Endometrium (tissue), 2 donors: ENCODE measurements at regions not wholly inside any gene's neighbourhood (a gene's known extent, or its start where the extent isn't known, plus 50 kb on each side); places are given as distances from the start of the nearest gene placed in this dataset.

Experiments
- FAIRE-seq: peaks from 2 replicates; lab custom pipeline; 2012; peaks lifted over from hg19 to GRCh38; lab: Jason Lieb, UNC
- donor health status: control.
- donor health status: control.

DNA sequence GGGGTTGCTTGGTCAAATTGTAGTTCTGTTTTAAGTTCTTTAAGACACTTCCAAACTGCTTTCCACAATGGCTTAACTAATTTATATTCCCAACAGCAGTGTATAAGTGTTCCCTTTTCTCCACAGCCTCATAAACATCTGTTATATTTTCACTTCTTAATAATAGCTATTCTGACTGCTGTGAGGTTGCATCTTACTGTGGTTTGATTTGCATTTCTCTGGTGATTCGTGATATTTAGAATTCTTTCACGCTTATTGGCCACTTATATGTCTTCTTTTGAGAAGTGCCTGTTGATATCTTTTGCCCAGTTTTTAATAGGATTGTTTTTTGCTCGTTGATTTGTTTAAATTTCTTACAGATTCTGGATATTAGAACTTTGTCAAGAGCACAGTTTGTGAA lies 278.6 kb upstream of the ITM2A start:
- FAIRE-seq, result no peak

DNA sequence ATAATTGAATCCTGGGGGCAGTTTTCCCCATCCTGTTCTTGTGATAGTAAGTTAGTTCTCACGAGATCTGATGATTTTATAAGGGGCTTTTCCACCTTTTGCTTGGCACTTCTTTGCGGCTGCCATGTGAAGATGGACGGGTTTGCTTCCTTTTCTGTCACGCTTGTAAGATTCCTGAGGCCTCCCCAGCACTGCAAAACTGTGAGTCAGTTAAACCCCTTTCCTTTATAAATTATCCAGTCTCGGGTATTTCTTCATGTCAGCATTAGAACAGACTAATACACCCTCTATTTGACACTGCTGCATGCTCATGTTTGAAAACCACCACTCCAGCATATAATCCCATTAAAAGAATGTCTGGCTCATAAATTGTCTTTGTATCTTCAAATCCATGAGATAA lies 264.4 kb upstream of the ITM2A start:
- FAIRE-seq, result no peak

DNA sequence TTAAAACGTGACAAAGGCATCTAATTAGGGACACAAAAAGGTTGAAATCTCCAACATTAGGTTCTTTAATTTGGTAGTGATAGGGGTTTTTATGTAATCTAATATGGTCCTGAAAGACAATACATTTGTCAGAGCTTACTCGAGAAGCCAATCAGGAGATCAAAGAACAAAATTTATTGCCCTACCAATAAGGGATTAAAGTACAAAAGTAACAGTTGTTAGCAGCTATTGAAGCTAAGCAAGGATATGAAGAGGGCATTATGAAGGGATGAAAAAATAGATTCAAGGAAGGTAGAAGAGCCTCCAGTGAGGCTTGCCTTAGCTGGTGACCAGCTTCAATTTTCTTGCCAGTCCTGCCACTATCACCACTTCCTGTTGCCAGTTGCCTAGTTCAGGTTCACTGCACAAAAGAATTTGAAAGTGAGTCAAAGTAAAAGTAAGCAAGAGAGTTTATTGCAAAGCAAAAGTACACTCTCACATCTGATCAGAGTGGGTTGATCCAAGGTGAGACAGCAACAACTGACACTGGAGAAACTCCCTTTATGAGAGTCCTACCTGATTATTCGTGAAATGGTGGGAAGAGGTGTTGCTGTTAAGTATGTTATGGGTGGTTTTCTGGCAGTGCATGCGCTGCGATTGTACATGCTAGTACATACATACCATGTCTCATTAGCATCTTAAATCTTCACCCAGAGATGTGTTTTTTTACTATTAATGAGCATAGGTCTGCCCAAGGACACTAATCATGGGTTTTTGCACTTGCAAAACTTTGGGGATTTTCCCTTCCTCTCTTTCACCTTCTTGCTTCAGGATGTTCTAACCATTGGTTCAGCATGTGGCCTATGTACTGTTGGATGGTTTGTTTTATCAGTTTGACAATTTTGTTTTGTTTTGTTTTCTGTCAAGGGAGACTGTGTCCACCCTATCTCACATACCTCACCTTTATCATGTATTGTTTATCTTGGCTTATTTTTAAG lies 263.2 kb upstream of the ITM2A start:
- FAIRE-seq, result no peak

DNA sequence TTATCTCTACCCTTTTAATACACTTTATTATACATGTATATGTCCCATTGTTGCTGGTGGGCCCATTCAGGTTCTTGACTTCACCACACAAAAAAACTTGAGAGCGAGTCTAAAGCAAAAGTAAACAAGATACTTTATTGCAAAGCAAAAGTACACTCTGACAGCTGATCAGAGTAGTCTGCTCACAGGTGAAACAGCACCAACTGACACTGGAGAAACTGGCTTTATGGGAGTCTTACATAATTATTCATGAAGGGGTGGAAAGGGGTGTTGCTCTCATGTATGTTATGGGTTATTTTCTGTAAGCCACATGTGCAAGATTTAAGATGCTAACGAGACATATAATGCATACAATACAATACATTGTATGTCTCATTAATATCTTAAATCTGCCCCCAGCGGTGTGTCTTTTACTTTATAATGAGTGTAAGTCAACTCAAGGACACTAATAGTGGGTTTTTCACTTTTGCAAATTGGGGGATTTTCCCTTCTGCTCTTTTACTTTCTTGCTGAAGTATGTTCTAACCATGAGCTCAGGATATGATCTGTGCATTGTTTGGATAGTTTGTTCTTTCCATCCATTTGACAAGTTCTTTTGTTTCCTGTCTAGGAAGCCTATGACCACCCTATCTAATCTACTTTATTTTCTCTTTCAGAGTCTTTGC lies 256.1 kb upstream of the ITM2A start:
- FAIRE-seq, result no peak

DNA sequence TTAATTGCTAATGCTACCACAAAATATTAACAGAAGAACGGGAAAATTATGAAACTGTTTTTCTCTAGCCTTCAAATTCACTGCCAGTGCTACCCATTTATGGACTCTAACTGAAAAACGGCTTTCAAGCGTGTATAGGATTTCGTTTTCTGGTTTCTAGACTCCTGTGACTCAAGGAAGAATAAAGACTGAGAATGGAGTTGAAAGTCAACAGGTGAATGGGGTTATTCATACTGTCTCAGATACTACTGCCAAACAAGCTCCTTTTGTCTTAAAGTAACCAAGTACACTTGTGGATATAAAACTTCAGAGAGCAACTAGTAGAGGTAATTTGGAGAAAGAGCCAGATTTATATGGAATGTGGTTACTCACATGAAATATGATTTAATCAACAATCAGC lies 251.1 kb upstream of the ITM2A start:
- no peak for FAIRE-seq

DNA sequence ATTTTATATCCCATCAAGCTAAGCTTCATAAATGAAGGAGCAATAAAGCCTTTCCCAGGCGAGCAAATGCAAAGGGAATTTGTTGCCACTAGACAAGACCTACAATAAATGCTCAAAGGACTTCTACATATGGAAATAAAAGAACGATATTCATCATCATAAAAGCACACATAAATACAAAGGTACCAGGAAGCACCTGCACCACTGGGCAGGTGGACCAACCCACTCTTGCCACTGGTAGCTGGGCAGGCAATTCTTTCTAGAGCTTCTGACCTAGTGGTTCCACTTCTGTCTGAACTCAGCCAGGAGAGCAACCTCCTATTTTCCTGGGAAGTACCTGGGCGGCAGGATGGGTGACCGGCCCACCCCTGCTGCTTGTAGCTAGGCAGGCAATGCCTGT lies 237.2 kb upstream of the ITM2A start:
- FAIRE-seq, result no peak

DNA sequence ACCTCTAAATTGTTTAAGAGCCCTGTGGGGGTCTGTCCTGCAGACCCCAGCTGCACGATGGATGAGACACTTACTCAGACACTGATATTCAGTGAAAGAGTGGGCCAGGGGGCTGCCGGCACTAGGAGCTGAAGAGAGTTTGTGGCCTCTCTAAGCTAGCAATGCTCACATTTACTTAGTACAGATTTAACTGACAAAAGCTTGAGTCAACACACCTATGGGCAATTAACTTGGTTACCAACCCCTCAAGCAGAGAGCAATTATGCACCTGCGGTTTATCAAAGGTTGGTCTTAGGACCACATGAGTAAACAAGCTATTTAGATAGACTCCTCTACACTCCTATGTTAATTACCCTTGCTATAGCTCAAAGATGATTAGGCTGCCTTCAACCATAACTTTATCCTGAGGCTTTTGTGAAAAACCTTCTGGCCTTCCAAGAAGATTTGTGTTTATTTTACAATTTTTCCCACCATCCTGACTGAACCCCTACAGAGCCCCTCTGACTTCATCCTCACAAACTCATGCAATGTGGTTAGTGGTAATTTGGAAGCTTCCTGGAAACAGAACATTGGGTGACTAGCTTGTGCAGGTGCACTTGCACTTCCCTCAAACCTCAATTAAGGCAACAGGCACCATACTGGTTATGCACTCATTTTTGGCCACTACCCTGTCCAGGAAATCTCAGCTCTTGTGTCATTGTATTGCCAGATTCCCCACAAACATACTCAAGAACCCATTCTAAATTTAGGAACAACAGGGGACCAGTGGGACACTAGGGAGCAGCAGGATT lies 234.4 kb upstream of the ITM2A start:
- no peak for FAIRE-seq

DNA sequence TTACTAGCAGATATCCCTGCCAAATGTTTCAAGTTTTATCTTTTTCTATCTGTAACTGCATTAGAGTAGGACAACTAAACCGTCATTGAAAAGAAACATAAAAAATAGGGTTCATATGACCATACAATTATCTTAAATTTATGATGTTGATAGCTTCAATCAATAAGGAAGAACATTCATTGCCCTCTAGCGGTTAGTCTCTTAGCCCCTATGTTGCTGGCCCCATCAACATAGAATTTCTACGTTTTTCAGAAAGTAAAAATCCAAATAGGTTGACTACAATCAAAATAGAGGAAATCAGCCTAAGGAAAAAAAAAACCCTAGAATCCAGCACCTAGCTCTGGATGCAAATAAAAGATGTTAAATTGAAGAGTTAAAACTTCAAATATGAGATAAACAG lies 225.1 kb upstream of the ITM2A start:
- FAIRE-seq, result no peak

DNA sequence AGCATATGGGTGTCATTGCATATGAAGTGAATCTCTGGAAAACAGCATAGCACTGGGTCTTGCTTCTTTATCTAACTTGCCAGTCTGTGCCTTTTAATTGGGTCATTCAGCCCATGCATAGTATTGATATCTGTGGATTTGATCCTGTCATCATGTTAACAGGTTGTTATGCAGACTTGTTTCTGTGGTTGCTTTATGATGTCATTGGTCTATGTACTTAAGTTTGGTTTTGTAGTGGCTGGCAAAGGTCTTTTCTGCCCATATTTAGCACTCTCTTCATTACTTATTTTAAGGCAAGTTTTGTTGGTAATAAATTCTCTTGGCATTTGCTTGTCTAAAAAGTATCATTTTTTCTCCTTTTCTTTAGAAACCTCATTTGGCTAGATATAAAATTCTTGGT lies 221.1 kb upstream of the ITM2A start:
- no peak for FAIRE-seq

DNA sequence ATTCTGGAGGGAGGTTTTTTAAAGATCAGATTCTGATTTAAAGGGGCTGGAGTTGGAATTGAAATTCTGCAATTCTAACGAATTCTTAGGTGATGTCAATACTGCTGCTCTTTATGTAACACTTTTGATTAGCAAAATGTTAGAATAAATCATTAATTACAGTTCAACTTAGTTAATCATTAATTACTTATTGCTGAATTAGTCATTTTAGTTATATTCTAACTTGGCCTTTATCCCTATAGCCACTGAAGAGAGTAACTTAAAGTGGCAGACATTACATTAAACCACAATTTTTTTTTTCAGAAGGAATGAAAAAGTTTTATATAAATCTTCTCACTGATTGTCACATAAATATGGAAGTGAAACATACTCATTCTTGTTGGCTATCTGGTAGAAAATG lies 206.6 kb upstream of the ITM2A start:
- no peak for FAIRE-seq

DNA sequence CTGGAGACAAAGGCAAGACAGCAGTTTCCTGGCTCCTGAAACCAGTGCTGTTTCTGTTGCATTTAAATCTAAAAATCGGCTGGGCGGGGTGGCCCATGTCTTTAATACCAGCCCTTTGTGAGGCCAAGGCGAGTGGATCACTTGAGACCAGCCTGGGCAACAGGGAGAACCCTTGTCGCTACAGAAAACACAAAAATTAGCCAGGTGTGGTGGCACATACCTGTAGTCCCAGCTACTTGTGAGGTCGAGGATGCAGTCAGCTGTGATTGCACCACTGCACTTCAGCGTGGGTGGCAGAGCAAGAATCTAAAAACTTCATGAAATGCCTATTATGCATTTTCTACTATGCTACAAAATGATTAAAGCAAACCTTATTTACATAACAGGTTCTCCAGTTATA lies 205.4 kb upstream of the ITM2A start:
- no peak for FAIRE-seq

DNA sequence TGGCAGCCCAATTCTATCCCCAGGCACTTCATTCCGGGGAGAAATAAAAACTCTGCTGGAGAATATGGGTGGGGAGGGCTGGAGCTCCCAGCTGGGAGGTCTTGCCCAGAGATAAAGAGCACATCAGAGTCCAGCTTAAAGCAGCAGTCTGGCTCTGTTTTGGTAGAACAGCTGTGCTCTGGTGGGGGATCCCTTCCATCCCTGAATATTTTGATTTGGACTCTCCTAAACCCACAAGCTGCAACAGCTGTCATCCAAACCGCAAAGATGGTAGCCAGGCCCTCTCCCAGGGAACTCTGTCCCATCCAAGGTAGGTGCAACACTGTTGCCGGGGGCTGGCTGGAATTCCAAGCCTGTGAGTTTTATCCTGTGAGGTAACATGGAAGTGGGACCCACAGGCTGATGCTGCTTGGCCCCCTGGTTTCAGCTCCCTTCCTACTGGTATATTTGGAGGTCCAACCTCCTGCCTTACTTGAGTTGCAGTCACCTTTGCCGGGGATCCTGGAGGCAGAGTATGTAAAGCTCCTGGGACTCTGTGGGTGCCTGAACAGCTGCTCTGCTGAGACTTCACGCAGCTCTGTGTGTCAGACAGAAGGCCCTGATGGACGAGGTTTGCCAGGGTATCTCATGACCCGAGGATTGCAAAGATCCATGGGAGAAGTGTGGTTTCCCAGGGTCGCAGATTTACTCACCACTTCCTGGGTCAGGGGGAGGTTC lies 203.5 kb upstream of the ITM2A start:
- FAIRE-seq, result no peak

DNA sequence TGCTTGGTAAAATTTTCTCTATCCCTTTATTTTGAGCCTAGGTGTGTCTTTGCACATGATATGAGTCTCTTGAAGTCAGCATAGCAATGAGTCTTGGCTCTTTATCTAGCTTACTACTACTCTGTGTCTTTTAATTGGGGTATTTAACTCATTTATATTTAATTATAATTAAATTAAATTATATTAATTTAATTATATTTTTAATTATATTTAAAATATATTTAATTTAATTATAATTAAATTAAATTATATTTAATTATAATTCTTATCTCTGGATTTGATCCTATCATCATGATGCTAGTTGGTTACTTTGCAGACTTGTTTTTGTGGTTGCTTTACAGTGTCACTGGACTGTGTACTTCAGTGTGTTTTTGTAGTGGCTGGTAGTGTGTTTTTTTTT lies 201.2 kb upstream of the ITM2A start:
- FAIRE-seq, result no peak

DNA sequence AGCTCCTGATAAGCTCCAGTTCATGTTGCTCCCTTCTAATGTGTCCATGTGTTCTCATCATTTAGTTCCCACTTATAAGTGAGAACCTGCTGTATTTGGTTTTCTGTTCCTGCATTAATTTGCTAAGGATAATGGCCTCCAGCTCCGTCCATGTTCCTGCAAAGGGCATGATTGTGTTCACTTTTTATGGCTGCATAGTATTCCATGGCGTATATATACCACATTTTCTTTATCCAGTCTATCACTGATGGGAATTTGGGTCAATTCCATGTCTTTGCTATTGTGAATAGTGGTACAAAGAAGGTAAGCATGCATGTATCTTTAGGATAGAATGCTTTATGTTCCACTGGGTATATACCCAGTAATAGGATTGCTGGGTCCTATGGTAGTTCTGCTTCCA lies 197.2 kb upstream of the ITM2A start:
- no peak for FAIRE-seq

DNA sequence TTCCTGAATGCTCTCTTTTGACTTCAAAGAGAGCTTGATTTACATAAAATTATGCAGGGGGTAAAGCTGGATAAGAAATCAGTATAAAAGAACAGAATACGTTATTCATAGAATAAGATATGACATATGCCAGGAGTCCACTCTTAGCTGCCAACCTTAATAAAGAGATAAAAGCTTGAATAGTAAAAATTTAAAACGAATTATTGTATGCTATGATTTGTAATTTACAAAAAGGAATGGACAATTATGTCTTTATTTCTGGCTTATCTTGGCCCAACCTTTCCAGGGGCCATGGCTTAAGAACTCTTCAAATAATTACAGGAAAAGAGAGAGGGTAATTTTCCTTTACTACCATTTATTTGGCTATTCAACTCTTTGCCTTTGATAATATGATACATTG lies 192.2 kb upstream of the ITM2A start:
- FAIRE-seq, result no peak

DNA sequence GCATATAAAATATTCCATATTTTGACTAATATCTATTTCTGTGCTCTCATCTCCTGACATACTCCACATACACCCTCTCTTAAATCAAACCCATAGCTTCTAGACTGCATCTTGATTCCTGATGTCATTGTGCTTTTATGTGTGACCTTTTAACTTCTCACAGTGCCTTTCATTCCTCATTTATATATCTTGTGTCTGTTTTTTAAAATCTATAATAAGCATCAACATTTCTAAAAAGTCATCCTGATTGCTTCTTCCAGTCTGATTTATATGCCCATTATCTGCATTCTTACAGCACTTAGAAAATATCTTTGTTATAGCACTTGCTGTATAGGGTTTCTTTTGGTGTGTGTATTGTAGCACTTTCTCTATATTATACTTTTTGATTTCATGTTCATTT lies 190.1 kb upstream of the ITM2A start:
- FAIRE-seq, result no peak

DNA sequence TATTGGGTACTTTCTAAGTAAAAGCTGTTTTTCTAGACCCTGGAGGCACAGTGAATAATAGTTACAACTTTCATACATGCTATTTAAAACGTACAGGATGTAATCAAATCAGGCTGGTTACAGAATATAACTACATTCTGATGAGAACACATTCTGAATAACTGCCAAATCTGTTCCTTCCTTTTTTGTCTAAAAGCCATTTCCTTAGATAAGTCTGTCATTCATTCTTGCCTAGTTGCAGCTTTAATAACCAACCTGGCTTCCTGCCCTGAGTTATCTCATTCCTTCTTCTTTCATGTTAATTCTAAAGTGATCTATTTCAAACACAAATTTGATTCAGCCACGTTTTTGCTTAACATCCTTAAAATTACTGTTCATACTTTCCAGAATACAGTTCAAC lies 189.7 kb upstream of the ITM2A start:
- FAIRE-seq, result no peak

DNA sequence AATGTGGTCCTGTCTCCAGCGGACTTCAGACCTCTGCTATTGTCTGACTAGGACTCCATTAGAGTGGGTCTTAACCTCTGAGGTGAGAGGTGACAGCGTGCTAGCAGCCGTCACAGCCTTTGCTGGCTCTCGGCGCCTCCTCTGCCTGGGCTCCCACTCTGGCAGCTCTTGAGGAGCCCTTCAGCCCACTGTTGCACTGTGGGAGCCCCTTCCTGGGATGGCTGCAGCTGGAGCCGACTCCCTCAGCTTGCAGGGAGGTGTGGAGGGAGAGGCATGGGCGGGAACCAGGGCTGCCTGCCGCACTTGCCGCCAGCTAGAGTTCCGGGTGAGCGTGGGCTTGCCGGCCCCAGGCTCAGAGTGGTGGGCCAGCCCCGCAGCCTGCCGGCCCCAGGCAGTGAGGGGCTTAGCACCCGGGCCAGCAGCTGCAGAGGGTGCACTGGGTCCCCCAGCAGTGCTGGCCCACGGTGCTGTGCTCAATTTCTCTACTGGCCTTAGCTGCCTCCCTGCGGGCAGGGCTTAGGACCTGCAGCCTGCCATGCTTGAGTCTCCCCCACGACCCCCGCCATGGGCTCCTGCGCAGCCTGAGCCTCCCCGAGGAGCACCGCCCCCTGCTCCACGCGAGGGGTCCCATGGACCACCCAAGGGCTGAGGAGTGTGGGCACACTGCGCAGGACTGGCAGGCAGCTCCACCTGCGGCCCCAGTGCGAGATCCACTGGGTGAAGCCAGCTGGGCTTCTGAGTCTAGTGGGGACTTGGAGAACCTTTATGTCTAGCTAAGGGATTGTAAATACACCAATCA lies 163.4 kb upstream of the ITM2A start:
- no peak for FAIRE-seq

DNA sequence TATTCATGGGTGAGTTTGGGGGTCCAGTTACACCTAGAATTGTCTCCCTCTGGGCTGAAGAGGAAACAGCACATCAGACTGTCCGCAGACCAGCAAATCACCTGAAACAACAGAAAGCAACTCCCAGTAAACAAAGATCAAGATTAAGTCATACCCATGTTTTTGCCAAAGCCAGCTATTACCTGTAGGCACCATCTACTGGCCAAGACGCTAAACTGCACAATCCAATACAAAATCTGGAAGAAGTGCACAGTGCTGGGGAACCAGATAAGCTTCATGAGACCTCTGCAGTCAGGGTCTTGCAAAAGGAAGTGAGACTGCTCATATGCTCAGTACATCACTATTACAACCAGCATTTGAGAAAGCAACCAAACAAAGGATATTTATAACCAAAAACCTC lies 157.5 kb upstream of the ITM2A start:
- FAIRE-seq, result no peak

DNA sequence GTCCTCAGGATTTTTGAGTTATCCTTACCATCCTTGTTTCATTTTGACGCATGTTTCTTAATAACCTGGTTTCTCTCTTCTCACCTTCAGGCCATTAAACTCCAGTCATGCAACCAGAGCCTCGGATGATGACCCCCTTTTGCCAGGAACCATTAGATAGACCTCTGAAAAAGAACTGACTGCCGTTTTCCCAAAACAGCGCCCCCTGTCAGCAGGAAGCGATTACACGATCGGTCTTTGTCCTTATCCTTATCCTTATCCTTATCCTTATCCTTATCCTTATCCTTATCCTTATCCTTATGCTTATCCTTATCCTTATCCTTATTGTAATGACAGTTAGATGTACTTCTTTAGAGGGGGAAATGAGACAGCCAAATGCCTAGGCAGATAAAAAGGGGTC lies 148.4 kb upstream of the ITM2A start:
- FAIRE-seq, result no peak

DNA sequence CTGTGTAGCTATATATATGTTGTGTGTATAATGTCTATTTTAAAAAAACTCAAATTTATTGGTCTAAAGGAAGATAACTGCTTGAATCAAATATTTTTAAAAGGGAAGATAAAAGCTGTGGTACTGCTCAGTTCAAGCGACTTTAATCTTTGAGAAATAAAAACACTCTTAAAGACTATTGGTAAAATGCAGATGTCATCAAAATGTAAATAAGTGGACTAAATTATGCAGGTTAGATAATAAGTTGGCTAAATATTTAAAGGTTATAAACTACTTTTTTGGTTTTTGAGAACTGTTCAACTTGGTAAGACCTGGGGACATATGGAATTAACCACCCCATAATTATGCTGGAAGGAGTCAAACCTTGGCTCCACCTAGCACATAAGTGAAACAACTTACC lies 144.7 kb upstream of the ITM2A start:
- FAIRE-seq, result no peak
